HG03460 (cell line): ENCODE measurements at regions not wholly inside any gene's neighbourhood (a gene's known extent, or its start where the extent isn't known, plus 50 kb on each side); places are given as distances from the start of the nearest gene placed in this dataset.
"Not testable (repeated sequence)": the region's sequence is repeated elsewhere in the genome, so short reads cannot be mapped to it uniquely, and the experiment has no call there.

Source experiments
- ATAC-seq: cut with Tn5 transposase; IDR thresholded peaks from one replicate; pipeline ENCODE4 v1.9.1; 2021; ENCODE audit not compliant: unreplicated experiment

DNA sequence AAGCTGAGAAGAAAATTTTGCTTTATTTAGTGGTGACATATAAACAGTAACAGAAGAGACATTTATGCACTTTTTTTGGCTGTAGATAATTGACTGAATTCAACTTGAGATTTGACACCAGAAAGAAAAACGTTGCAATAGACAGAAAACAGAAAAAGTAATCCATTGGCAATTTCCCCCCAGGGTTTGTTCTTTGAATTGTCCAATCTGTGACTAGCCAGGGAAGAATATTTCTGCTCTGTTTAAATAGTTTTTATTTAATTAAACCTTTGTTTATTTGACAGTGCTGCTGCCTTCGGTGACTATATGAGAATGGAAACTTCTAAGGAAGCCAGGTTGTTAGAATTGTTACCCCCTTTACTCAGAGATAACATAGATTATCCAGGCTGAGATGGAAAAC lies 210.6 kb downstream of the DEPDC1B start:
- no peak for ATAC-seq

DNA sequence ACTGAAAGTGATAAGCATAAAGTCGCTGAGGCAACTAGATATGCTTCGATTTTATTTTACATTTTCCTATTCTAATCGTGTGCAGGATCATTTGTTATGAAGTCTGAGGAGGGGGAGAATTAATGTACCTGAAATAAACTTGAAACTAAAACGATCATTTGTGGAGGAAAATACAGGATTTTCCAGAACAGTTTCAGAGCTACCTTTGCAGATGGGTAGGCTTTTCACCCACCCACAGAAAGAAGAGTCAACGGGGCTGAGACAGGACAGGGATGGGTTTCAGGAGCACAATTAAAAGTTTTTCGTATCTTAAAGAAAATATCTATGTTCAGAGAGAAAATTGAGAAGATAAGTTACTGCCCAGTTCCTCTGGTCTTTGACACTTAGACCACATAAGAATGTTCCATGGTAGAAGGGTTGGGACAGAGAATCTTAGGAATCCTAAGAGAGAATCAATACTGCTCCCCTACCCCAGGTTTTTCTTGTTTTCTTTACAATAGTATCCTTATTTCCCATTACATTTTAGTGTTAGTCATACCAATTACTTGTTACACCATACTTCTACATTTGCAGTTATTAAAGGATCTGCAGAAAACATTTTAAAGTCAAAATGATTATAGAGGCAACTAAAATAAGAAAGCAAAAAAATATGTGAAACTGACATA lies 211.4 kb downstream of the DEPDC1B start:
- ATAC-seq: no peak

DNA sequence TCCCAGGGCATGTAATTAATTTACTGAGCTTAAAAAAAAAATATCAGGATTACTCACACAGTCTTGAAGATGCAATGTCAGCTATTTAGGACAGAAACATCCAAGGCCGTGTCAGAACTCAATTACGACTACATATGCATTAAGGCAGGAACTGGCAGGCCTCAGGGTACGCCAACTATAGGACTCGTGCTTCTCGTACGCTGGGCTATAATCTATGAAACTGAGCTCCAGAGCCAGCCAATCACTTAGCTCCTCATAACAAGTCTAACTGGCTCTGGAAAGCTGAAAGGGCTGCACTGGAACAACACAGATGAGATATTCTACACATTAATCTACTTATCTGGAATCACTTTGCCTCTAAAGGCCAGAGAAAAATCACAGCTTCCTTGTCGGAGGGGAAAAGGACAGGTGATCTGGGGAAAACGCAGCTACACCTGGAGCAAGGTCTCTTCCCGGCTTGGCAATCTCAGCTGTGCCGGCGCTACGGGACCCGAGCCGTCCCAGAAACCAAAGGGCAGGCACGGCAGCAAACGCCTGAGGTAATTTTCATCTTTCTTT lies 212.0 kb downstream of the DEPDC1B start:
- no peak for ATAC-seq

DNA sequence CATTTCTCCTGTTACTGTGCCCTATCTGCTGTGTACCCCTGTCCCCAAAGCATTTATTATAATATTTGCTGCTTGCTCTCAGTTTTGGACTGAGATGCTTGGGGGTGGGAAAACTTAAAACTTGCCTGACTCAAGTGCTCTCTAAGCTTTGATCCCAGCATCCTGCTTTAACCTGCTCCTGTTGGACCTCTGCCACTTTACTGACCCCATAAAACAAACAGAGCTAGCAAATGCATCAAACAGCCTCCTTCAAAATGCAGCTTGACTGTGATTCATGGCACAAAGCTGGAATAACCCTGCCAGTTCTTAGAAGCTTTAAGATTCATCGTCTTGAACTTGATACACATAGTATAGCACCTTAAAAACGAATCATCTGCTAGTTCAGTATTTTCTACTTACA lies 212.5 kb downstream of the DEPDC1B start:
- no peak for ATAC-seq

DNA sequence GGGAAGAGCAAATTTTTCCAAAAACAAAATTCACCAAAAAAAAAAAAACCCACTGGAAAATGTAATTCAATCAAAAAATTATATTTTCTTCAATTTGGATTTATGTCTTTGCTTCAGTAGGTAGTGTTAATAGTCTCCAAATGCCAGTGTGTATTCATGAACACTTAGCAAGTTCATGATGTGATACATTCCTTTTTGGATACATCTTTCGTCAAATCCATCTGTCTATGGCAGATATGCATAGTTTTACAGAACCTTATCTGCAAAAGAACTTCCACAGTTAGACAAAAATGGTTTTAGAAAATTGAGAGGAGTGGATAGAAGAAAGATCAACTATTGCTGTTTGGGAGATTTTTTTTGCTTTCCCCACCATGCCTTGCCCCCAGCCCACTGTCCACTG lies 214.6 kb downstream of the DEPDC1B start:
- ATAC-seq: no peak

DNA sequence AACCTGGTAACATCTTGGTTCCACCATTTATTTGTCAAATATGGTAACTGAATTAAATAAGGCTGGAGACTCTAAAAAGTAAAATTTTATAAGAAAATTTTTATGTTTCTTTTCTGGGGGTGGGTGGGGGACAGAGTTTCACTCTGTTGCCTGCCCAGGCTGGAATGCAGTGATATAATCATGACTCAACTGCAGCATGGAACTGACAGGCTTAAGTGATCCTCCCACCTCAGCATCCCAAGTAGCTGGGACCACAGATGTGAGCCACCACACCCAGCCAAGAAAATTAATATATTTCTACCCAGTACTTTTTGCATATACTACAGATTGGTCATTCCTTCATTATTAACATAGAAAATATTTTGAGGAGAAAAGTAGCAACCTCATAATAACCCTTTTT lies 216.9 kb downstream of the DEPDC1B start:
- ATAC-seq: no peak

DNA sequence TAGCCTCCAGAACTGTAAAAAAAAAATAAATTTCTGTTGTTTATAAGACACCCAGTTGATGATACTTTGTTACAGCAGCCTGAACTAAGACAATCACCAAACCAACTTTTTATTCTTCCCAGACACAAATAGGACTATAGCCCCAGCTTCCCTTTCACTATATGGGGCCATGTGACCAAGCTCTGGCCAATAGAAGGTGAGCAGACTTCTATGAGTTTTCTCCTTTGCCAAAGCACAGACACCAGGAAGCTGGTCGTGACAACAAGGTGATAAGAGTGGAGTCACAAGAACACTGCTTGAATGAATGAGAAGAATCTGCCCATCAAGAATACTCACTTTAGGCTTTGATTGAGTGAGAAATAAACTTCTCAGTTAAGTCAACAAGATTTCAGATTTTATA lies 217.7 kb downstream of the DEPDC1B start:
- no peak for ATAC-seq

DNA sequence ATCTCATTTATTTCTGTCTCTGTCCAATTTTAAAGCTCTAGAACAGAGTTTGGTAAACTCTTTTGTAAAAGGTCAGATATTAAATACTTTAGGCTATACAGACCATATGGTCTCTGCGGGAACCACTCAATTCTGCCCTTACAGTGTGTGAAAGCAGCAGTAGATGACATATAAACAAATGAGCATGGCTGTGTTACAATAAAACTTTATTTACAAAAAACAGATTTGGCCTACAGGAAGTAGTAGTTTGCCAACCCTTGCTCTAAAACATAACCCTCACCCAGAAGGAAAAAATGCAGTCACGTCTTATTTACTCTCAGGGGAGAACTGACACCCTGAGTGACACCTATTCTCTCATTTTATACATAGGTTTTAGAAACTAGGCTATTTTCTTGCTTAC lies 220.4 kb downstream of the DEPDC1B start:
- no peak for ATAC-seq

DNA sequence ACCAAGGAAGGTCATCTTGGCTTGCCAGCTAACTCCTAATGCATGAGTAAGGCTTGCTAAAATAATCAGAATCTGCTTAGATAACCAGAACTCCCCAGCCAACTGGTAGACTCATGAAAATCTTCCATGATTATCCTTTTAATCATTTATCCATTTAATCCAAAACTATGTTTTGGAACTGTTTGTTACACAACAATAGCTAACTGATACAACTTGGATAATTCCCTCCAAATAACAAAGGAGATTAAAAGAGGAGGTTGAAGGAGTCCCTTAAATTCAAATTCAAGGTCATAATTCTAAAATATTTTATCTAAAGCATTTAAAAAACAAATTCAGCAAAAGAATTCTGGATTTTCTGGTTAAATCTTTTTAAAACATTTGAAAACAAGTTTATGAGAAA lies 222.1 kb downstream of the DEPDC1B start:
- ATAC-seq: no peak

DNA sequence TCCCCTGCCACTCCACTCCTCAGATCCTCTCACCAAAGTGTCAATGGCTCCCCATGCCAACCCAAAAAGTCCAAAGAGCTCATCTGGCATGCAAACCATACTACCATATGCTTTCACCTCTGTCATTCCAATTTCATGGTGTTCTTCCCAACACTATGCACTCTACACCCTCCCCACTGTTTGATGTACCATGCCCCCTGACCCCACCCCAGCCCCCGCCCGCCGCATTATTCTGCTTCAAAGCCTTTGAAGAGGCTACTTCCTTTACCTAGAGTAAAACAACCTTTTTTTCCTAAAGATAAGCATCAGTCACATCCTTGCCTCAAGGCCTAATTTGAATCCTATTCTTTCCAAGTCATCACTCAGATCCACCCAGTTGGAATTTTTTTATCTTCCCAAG lies 226.3 kb downstream of the DEPDC1B start:
- ATAC-seq: no peak

DNA sequence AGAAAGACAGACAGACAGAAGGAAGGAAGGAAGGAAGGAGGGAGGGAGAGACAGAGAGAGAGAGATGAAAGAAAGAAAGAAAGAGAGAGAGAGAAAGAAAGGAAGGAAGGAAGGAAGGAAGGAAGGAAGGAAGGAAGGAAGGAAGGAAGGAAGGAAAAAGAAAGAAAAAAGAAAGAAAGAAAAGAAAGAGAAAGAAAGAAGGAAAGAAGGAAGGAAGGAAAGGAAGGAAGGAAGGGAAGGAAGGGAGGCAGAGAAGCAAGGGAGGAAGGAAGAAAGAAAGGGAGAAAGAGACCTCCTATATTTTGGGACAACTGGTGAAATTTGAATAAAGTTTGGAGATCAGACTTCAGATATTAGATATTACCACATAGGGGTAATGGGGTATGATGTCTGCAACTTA lies 226.9 kb downstream of the DEPDC1B start:
- not testable (repeated sequence) for ATAC-seq

DNA sequence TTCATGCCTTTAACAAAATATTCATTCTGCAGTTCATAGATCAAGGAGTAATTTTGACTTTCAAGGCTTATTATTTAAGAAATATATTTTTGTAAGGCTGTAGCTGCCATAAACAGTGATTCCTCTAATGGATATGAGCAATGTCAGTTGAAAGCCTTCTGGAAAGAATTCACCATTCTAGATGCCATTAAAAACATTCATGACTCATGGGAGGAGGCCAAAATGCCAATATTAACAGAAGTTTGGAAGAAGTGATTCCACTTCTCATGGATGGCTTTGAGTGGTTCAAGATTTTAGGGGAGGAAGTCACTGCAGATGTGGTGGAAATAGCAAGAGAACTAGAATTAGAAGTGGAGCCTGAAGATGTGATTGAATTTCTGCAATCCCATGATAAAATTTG lies 229.1 kb downstream of the DEPDC1B start:
- ATAC-seq: no peak

DNA sequence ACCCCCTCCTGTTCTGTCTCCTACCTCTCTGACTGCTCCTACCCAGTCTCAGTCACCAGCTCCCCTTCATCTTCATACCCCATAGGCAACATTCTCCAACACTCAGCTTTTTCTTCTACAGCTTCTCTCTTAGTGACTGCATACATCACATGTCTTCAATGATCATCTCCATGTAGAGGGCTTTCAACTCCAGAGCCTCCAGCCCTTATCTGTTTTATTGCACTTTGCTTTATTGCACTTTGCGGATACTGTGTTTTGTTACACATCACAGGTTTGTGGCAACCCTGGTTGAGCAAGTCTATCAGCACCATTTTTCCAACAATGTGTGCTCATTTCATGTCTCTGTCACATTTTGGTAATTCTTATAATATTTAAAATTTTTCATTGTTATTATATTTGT lies 230.7 kb downstream of the DEPDC1B start:
- ATAC-seq: no peak

DNA sequence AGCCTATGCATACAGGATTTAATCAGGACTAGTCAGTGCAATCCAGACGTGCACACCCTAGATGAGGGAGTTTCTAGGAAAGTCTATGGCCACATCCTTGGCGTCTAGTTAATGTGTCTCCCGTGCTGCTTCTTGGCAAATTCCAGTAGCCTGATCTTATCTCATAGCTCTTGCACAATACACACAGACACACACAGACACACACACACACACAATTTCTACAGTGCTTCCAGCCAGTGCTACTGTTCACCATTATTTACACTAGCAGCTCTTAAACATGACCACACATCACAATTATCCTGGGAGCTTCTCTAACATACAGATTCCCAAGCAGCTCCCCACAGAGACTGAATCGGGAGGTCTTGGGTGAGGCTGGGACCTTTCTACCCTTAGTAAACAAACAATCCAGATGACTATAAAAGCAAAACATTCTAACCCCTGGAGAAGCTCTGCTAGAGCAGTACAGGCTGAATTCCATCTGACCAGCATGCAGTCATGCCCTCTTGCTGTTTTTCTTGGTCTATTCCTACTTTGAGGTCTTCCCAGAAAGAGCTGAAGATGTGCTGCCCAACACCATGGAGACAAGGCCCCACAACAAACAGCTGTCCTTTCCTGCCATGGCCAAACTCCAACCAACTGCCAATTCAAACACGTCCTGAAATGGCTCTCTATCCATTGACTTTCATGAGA lies 236.6 kb downstream of the DEPDC1B start:
- no peak for ATAC-seq

DNA sequence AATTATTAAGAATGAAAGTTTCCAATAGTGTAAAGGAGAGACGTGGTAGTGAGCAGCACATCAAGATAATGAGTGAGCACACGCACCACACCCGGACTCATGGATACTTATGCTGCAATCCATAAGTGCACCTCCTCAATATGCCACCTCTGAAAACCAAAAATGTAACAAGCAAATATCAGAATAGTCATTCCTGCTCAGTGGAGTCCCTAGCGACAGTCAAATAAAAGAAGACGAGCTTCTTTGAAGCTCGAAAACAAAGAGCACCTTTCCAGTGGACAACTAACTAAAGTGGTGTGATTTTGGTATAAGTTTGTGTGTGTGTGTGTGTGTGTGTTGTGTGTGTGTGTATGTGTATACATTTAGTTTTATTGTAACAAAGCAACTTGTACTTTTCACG lies 241.3 kb downstream of the DEPDC1B start:
- ATAC-seq: no peak

DNA sequence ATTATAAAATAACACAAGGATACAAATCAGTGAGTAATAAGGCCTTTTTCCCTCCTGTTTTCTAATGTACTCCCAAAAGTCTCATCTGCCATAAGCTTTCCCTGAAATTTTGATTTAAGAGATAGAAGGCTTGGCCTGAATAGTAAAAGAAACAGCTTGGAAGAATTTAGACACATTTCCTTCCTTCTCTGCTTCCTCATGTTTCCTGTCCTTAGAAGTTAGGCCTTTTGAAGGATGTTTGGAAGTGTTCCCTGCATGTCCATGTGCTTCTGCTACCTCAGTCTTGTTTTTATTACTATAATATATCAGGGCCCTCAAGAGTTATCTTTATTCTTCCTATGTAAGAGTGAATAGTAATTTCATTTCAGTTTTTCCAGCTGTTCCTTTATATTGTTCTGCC lies 242.7 kb downstream of the DEPDC1B start:
- no peak for ATAC-seq

DNA sequence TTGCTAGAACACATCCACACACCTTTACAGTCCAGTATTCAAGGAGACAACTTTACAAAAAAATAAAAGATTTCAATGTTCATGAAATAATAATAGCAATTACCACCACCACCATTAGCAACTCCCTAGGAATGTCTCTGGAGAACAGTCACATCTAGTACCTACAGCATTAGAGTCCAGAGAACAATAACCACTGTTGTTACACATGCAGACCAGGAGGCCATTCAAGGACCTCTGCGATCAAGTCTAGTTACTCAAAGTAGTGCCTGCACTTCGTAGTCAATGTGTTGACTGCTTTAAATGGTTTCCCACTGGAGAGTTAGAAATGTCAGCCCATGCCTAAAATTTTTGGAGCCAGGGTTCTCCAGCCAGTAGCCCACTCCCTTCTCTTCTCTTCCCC lies 244.4 kb downstream of the DEPDC1B start:
- no peak for ATAC-seq

DNA sequence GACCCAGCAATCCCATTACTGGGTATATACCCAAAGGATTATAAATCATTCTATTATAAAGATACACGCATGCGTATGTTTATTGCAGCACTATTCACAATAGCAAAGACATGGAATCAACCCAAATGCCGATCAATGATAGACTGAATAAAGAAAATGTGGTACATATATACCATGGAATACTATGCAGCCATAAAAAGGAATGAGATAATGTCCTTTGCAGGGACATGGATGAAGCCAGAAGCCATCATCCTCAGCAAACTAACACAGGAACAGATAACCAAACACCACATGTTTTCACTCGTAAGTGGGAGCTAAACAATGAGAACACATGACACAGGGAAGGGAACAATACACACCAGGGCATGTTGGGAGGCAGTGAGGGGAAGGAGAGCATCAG lies 245.7 kb downstream of the DEPDC1B start:
- not testable (repeated sequence) for ATAC-seq

DNA sequence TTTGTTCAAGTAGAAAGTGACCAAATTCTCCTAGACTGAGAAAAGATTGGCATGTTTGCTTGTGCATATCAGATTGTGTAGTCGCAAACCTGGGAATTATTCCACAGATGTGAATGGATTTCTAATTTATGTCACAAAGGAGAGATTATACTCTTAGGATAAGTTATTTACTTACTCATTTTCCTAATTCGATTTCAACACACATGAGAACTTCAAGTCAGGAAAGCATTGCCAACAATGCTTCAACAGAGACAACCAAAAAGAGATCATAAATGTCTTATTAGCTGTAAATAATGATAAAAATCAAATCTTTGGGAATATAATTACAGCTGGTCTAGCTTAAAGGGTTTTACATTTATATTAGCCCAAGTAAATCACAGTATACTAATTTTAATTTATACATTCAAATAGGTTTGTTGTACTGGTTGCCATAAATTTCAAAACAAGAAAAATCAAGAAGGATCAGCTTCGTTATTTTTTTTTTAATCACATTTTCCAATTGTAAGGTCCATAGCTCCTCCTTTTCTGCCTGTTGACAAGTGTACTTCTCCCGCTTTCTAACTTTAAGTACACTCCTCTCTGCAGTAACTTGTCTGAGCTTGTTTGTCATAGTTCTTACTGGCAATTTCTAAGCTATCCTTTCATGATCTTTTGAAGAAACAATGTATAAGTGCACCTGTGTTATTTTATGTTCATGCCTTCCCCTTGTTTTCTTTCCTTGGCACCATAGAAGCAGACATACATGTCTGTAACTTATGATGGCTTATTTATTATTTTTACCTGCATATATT lies 246.6 kb downstream of the DEPDC1B start:
- ATAC-seq: no peak

DNA sequence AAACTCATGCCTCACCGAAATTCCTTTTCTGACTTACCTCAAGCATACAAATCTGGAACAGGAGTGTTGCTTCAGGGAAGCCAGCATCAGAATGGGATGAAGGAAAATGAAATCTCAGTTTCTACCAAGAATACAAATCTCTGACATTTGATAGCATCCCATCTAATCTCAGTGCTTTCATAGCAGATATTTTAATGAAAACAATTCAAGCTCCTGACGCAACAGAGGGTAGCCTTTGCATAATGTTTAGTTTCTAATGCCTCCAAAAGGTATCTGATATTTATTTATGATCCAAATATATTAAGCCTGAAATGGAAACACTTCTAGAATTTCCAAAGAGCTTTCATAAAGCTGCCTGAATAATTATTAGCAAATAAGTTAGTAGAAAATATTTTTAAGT lies 251.4 kb downstream of the DEPDC1B start:
- no peak for ATAC-seq

DNA sequence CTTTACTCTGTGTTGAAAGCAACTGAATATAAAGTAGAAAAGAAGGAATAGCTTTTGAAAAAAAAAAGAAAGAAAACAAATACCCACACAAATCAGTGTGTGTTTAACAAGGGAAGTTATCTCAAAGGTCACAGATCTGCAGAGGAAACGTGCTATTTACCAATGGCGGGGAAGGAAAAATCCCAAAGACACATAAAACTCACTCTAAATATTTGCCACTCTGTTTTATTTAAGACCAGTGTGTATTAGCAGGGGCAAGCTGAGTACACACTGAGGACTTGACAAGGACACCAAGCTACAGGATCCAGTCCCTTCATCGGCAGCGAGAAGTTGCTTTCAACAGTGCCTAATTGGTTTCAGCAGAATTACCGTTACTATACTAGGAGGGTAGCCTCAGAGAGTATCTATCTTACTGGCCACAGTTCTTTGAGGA lies 252.5 kb downstream of the DEPDC1B start:
- ATAC-seq: no peak

DNA sequence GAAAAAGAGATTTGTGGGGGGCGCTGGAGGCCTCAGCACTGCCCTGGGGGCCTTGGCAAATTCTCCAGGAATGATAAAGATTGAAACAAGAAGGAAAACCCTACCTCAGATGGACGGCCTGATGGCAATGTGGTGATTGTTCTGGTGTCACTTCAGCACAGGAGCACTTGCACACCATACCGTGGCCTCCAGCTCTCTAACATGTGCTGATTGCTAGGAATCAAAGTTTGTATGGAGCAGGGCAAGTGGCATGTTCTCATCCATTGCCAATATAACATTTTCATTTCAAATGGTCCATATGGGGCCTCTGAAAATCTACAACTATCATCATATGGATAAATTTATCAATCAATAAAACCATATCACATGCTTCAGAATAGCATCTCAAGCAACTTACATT lies 253.0 kb downstream of the DEPDC1B start:
- no peak for ATAC-seq
